ENCODE measurements at regions not wholly inside any gene's neighbourhood (a gene's known extent, or its start where the extent isn't known, plus 50 kb on each side); places are given as distances from the start of the nearest gene placed in this dataset.

DNA sequence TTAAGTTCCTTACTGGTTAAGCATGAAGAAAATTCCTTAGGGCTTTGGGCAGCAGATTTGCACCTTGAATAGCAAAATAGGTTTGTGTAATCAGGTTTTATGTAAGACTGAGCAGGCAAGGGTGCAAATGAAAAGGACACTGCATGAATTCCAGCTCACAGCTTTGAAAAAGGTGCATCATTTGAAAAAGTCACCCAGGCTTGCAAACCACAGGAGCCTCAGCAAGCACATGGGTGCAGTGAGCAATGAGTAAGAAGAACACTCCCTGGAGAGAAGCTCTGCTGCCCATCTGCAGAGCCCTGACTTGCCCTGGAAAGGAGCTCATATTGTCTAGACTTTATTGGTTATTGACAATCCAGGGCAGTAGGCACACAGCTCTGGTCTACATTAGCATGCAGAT, 165.6 kb upstream of the KCNJ16 start:
- peak overlapping the region in 8 of 11 experiments; percentile 12 to 65 (median 38); a peak in 15 of 22 replicates for H3K4me2 ChIP-seq

DNA sequence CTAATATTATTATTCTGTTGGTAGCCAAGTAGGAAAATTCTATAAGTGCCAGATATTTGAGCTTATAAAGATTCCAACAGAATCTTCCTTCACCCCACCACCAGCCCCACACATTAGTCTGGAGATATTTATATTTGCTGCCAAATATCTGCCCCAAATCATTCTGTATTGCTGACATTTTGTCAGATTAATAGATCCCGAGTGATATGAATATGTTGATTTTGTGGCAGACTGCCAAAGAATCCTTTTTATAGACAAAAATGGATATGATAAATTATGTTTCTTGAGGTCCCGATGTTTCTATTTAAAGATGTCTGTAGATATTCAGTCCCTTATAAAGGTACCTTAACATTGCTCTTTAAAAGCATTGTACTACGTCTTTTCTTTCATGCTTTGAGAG, 162.2 kb upstream of the KCNJ16 start:
- Histone ChIP-seq H3K27me3 (no peaks in the 10 kb centered on the region), H3K9me3 (replicated peaks in 1 of 11) (peaks cover 0 to 7% (median 0%) of the 10 kb centered on the region in 11 experiments; a peak in 3 of 22 replicates), H3K27ac (no peak overlapping the region), H4K20me1 (no peaks in the 10 kb centered on the region), H3K4me2 (no peak overlapping the region), H3K4me1 (peaks cover 0 to 25% (median 16%) of the 10 kb centered on the region in 10 experiments; a peak in 13 of 20 replicates), H3K4me3 (no peak overlapping the region), H3K36me3 (no peaks in the 10 kb centered on the region), H3K9ac (no peak overlapping the region)
- TF ChIP-seq Cebpa-rat (IDR thresholded peaks at IDR 0.05): no peak

More for the DNA sequence above, 165.6 kb upstream of the KCNJ16 start:
- H3K36me3 ChIP-seq: no peaks in the 10 kb centered on the region
- H3K27ac ChIP-seq: no peak overlapping the region
- TF ChIP-seq Cebpa-rat (IDR thresholded peaks at IDR 0.05): no peak
- peaks cover 0 to 7% (median 0%) of the 10 kb centered on the region in 11 experiments; a peak in 2 of 22 replicates for H3K9me3 ChIP-seq (replicated peaks in 1 of 11)
- no peak overlapping the region for H3K4me3 ChIP-seq
- no peaks in the 10 kb centered on the region for H4K20me1 ChIP-seq
- peaks cover 0 to 38% (median 28%) of the 10 kb centered on the region in 10 experiments; a peak in 13 of 20 replicates for H3K4me1 ChIP-seq
- H3K9ac ChIP-seq: no peak overlapping the region
- H3K27me3 ChIP-seq: no peaks in the 10 kb centered on the region

DNA sequence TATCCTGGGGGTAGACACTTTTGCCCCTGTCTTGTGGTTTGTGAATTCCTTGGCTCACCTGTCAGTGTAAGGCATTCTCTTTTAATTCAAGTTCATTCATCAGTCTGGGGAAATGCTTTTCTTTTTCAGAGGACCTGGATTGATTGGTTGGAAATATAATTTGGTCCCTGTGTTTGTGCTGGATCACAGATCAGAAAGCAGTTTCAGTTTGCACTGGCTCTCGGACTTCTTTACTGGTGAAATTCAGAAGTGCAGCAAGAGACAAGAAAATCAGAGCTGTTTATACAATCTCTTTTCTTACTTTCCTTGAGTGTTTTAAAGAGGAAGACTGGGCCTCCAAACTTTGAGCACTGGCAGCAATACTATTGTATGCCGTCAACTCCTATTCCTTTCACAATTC, 161.8 kb upstream of the KCNJ16 start:
- no peak overlapping the region for H3K27ac ChIP-seq

DNA sequence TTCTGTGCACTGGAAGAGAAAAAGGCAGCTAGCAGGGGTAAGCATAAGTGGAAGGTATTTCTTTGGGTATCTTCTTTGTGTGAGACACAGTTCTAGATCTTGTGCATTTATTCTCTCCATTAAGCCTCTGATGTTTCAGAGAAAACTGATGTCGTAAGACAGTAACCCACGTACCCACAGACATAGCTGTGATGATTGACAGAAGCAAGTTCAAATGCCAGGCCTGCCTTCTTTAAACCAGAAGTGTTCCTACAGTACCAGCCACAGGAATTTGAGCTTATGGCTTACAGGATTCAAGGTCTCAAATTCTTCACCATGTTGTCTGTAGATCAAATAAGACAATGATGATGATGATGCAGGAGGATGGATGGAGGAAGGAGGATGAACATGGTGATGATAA, 161.4 kb upstream of the KCNJ16 start:
- H3K9me3 ChIP-seq (replicated peaks in 1 of 11): peaks cover 0 to 7% (median 0%) of the 10 kb centered on the region in 11 experiments; a peak in 3 of 22 replicates
- no peaks in the 10 kb centered on the region for H4K20me1 ChIP-seq
- no peaks in the 10 kb centered on the region for H3K36me3 ChIP-seq
- H3K9ac ChIP-seq: no peak overlapping the region
- peaks cover 0 to 17% (median 11%) of the 10 kb centered on the region in 10 experiments; a peak in 13 of 20 replicates for H3K4me1 ChIP-seq
- no peak overlapping the region for H3K4me2 ChIP-seq
- H3K27me3 ChIP-seq: no peaks in the 10 kb centered on the region
- no peak for TF ChIP-seq Cebpa-rat (IDR thresholded peaks at IDR 0.05)
- no peak overlapping the region for H3K4me3 ChIP-seq
- no peak overlapping the region for H3K27ac ChIP-seq

More for the DNA sequence above, 161.8 kb upstream of the KCNJ16 start:
- no peaks in the 10 kb centered on the region for H3K27me3 ChIP-seq
- no peak overlapping the region for H3K4me2 ChIP-seq
- H3K9me3 ChIP-seq (replicated peaks in 1 of 11): peaks cover 0 to 7% (median 0%) of the 10 kb centered on the region in 11 experiments; a peak in 3 of 22 replicates
- TF ChIP-seq Cebpa-rat (IDR thresholded peaks at IDR 0.05): no peak
- no peak overlapping the region for H3K9ac ChIP-seq
- no peaks in the 10 kb centered on the region for H3K36me3 ChIP-seq
- H3K4me1 ChIP-seq: peaks cover 0 to 21% (median 14%) of the 10 kb centered on the region in 10 experiments; a peak in 13 of 20 replicates
- H3K4me3 ChIP-seq: no peak overlapping the region
- no peaks in the 10 kb centered on the region for H4K20me1 ChIP-seq

DNA sequence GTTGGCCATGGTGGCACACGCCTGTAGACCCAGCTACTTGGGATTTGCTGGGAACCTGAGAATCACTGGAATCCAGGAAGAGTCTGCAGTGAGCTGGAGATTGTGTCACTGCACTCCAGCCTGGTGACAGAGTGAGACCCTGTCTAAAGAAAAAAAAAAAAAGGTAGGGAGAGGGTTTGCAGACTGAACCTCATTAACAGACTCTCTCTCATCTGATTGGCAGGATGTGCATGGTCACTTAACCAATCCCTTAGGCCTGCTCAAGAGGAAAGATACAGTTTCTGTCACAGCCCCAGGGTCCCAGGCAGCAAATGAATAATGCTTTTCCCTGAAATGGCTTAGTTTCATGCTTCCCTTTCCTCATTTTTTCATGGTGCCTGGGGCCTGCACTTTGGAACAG, 160.5 kb upstream of the KCNJ16 start:
- Histone ChIP-seq H3K9ac (no peak overlapping the region), H3K4me2 (no peak overlapping the region), H3K4me3 (no peak overlapping the region), H3K4me1 (peaks cover 0 to 8% (median 3%) of the 10 kb centered on the region in 10 experiments; a peak in 13 of 20 replicates), H3K9me3 (replicated peaks in 1 of 11) (peaks cover 0 to 7% (median 0%) of the 10 kb centered on the region in 11 experiments; a peak in 5 of 22 replicates), H3K27me3 (no peaks in the 10 kb centered on the region), H3K36me3 (no peaks in the 10 kb centered on the region), H4K20me1 (no peaks in the 10 kb centered on the region), H3K27ac (no peak overlapping the region)
- TF ChIP-seq Cebpa-rat (IDR thresholded peaks at IDR 0.05): no peak

DNA sequence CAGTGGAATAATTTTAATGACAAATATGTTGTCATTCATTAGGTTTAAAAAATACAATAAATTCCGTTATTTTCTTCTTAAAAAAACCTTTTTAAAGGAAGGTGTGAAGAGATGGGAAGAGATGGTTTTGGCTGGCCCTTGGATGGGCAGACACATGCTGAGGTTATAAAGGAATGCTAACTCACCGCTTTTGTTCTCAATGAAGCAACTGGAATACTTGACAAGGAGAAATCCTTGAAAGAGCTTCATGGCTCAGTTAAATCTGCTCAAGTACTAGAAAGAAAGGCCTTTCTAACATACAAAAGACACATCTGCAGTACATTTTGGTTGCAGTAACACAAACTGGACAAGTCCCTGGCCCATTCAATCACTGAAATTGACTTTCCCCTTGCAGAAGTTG, 158.3 kb upstream of the KCNJ16 start:
- no peak for TF ChIP-seq Cebpa-rat (IDR thresholded peaks at IDR 0.05)
- no peak overlapping the region for H3K9ac ChIP-seq
- H3K27ac ChIP-seq: no peak overlapping the region
- no peaks in the 10 kb centered on the region for H4K20me1 ChIP-seq
- no peaks in the 10 kb centered on the region for H3K36me3 ChIP-seq
- no peak overlapping the region for H3K4me3 ChIP-seq
- no peak overlapping the region for H3K4me2 ChIP-seq
- no peaks in the 10 kb centered on the region for H3K27me3 ChIP-seq
- H3K4me1 ChIP-seq: no peaks in the 10 kb centered on the region
- H3K9me3 ChIP-seq (replicated peaks in 1 of 11): peaks cover 0 to 6% (median 4%) of the 10 kb centered on the region in 11 experiments; a peak in 7 of 22 replicates

DNA sequence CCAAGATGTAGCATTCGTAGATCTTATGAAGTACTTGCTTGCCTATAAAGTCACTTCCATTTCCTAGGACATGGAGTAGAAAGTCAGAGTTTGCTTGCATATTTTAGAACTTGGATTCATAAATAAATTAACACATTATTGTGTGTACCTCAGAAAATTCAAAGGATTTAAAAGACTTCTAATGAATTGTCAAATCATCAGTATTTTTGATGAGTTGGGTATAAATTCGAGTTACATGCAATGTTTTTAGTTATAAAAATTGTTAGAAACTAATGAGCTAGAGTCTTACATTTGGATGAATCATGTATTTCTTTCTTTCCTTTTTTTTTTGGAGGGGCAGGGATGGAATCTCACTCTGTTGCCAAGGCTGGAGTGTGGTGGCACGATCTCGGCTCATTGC, 156.9 kb upstream of the KCNJ16 start:
- Histone ChIP-seq H4K20me1 (no peaks in the 10 kb centered on the region), H3K4me1 (no peaks in the 10 kb centered on the region), H3K9me3 (replicated peaks in 1 of 11) (peaks cover 0 to 6% (median 4%) of the 10 kb centered on the region in 11 experiments; a peak in 7 of 22 replicates), H3K27ac (no peak overlapping the region), H3K27me3 (no peaks in the 10 kb centered on the region), H3K9ac (no peak overlapping the region), H3K4me3 (no peak overlapping the region), H3K4me2 (no peak overlapping the region), H3K36me3 (no peaks in the 10 kb centered on the region)
- no peak for TF ChIP-seq Cebpa-rat (IDR thresholded peaks at IDR 0.05)

DNA sequence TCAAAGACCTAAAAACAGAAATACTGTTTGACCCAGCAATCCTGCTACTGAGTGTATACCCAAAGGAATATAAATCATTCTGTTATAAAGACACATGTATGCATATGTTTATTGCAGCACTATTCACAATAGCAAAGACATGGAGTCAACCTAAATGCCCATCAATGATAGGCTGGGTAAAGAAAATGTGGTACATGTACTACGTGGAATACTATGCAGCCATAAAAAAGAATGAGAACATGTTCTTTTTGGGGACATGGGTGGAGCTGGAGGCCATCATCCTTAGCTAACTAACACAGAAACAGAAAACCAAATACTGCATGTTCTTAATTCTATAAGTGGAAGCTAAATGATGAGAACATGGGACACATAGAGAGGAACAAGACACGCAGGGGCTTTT, 155.2 kb upstream of the KCNJ16 start:
- no peak for TF ChIP-seq Cebpa-rat (IDR thresholded peaks at IDR 0.05)
- no peaks in the 10 kb centered on the region for H4K20me1 ChIP-seq
- H3K36me3 ChIP-seq: no peaks in the 10 kb centered on the region
- no peak overlapping the region for H3K9ac ChIP-seq
- no peak overlapping the region for H3K4me3 ChIP-seq
- H3K4me1 ChIP-seq: no peaks in the 10 kb centered on the region
- peaks cover 0 to 6% (median 4%) of the 10 kb centered on the region in 11 experiments; a peak in 7 of 22 replicates for H3K9me3 ChIP-seq (replicated peaks in 1 of 11)
- no peaks in the 10 kb centered on the region for H3K27me3 ChIP-seq
- no peak overlapping the region for H3K4me2 ChIP-seq
- H3K27ac ChIP-seq: no peak overlapping the region

DNA sequence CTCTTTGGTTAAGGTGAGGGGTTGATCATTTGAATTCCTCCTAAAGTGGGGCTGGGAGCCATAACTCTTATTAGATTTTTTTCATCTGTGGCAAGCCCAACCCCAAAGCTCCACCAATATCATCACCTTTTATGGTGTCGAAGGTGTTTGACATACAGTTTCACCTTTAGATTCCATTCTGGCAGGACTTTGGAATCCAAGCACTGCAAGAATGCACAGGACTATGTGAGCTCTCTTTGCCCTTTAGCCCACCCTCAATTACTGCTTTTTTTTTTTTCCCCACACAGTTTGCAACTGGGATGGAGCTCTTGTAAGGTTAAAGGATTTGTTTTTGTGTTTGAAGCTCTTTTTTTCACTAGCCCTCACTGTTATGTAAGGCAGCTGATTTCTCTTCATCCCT, 154.0 kb upstream of the KCNJ16 start:
- no peaks in the 10 kb centered on the region for H3K27me3 ChIP-seq
- no peaks in the 10 kb centered on the region for H4K20me1 ChIP-seq

DNA sequence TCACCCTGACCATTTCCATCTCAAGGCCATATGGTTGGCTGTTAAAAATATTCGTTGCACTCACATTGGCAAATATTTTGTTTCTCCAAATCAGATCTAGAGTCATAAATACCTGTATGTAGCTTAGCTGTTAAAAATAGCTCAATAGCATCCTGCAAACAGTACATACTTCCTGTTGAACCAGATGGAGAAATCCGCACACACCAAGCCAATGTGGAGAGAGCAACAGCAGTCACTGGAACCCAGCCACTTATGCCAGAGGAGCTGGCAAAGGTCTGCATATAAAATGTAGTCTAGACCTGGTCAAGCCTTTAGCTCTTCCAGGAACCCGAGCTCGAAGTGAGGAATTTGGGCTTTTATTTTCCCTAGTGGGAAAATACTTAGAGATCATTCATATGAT, 146.4 kb upstream of the KCNJ16 start:
- H4K20me1 ChIP-seq: no peaks in the 10 kb centered on the region
- peaks cover 8 to 35% (median 19%) of the 10 kb centered on the region in 11 experiments; a peak in 19 of 22 replicates for H3K9me3 ChIP-seq (replicated peaks in 1 of 11)
- no peaks in the 10 kb centered on the region for H3K36me3 ChIP-seq
- no peak overlapping the region for H3K9ac ChIP-seq
- peaks cover 0 to 26% (median 13%) of the 10 kb centered on the region in 10 experiments; a peak in 9 of 20 replicates for H3K4me1 ChIP-seq
- no peaks in the 10 kb centered on the region for H3K27me3 ChIP-seq
- no peak overlapping the region for H3K4me3 ChIP-seq
- peak overlapping the region in 7 of 11 experiments; percentile 3 to 51 (median 27); a peak in 10 of 22 replicates for H3K4me2 ChIP-seq
- no peak overlapping the region for H3K27ac ChIP-seq
- no peak for TF ChIP-seq Cebpa-rat (IDR thresholded peaks at IDR 0.05)

More for the DNA sequence above, 154.0 kb upstream of the KCNJ16 start:
- peaks cover 0 to 7% (median 4%) of the 10 kb centered on the region in 11 experiments; a peak in 6 of 22 replicates for H3K9me3 ChIP-seq (replicated peaks in 1 of 11)
- H3K27ac ChIP-seq: no peak overlapping the region
- H3K4me2 ChIP-seq: no peak overlapping the region
- TF ChIP-seq Cebpa-rat (IDR thresholded peaks at IDR 0.05): no peak
- no peaks in the 10 kb centered on the region for H3K36me3 ChIP-seq
- no peak overlapping the region for H3K4me3 ChIP-seq
- no peak overlapping the region for H3K9ac ChIP-seq
- H3K4me1 ChIP-seq: no peaks in the 10 kb centered on the region

All from BLaER1 treated with 17β-estradiol and CSF1 and Interleukin-3, amounts not matched to agents 10 nM and 100 nM (cell line).